Stimulated activated CD4-positive, alpha-beta T cell treated with anti-CD3 and anti-CD28 coated beads, Interleukin-15, amount 100 ng/mL, for 24 hours (primary cell): ENCODE measurements at regions not wholly inside any gene's neighbourhood (a gene's known extent, or its start where the extent isn't known, plus 50 kb on each side); places are given as distances from the start of the nearest gene placed in this dataset.
"Not testable (repeated sequence)": the region's sequence is repeated elsewhere in the genome, so short reads cannot be mapped to it uniquely, and the experiment has no call there.

Experiments
- DNase-seq: peaks from one replicate; pipeline ENCODE4 v3.0.0-alpha.2; 2020

GRCh38 chr7:153723892-153724291, 328.3 kb upstream of the DPP6 start:
- DNase-seq, result not testable (repeated sequence)

- DNase-seq, result not testable (repeated sequence)
These were observed 320.7 kb upstream of the DPP6 start for GRCh38 chr7:153731504-153731903.

DNA sequence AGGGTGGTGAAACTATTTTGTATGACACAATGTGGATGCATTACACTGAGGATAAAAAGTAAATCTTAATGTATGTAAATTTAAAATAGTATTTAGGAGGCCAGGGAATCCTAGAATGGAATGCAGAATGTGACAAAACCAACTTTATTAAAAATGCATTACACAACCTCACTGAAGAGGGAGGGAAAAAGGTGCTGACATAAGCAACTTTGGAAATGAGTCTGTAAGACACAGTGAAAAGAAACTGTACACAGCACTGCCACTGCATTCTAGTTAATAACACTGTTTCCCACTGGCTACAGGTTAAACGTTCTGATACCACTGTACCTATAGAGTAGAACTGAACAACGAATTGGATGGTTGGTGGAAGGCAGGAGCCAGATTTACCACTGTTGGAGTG, 308.8 kb upstream of the DPP6 start:
- not testable (repeated sequence) for DNase-seq

DNA sequence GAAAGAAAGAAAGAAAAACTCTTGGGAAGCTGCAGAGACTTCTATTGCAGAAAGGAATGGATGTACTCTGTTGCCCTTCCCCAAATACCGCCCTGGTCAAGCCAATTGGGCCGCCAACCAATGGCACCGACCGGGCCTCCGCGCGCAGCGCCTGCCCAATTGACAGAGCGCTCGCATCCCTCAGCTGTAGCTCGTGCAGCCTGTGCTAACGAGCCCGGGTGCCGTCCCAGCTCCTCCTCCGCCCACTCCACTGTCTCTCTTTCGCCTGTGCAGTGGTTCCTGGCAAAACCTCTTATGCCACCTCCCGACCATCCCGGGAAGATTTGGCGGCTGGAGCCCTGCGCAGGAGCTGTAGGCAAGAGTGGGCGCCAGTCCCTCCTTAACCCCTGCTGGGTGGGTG, 304.2 kb upstream of the DPP6 start:
- not testable (repeated sequence) for DNase-seq

GRCh38 chr7:153748885-153749284, 303.3 kb upstream of the DPP6 start:
- not testable (repeated sequence) for DNase-seq

DNA sequence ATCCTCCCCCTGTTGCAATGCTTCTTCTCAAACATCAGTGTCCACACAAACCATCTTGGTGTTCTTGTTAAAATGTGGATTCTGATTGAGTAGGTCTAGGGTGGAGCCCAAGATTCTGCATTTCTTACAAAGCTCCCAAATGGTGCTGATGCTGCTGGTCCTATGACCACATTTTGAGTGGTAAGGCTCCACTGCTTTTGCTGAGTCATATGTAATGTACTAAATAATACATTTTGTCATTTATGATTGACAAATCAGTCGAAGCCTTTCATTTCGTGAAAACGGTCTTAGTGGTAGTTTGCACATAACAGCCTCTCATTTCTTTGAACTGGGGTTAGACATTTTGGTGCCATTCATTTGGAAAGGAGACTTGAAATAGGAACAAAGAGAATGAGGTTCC, 286.3 kb upstream of the DPP6 start:
- not testable (repeated sequence) for DNase-seq

DNA sequence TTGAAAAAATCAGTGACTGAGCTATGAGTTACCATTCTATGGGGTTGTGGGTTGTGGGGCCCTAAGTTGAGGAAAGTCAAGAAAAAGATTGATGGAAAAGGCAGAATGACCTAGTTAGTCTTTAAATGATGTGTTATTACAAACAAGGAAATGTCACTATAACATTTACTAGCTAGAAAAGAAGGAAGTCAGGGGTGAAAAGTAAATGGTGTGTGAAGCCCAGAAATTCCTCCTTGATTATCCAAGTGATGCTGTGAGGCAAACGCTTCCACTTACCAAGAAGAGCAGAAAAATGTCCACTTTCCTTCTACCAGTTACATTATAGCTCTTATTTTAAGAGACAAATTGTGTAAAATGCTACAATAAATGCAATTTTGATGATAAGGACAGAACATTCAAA, 285.3 kb upstream of the DPP6 start:
- not testable (repeated sequence) for DNase-seq

GRCh38 chr7:153772966-153773365, 279.2 kb upstream of the DPP6 start:
- no peak for DNase-seq

GRCh38 chr7:153776940-153777339, 275.3 kb upstream of the DPP6 start:
- not testable (repeated sequence) for DNase-seq

- DNase-seq, result not testable (repeated sequence)
These were observed 254.8 kb upstream of the DPP6 start for GRCh38 chr7:153797363-153797762.

- DNase-seq, result no peak
These were observed 244.1 kb upstream of the DPP6 start for GRCh38 chr7:153808117-153808516.

DNA sequence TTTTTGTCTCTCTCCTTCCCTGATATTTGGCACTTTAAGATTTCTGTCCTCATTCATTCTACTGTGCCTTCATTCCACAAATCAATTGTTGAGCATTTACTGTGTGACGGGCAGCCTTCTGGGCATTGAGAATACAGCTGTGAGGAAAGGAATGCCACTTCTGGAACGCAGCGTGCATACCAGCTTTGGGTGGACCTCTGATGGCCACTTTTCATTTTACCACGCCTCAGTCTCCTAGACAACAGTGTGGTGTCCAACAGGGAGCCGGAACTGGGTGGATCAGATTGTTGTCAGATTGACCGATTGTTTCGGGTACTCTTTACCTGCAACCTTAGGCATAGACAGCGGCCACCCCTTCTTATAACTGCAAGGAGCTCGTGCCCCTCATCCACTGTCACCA, 222.7 kb upstream of the DPP6 start:
- DNase-seq, result no peak

DNA sequence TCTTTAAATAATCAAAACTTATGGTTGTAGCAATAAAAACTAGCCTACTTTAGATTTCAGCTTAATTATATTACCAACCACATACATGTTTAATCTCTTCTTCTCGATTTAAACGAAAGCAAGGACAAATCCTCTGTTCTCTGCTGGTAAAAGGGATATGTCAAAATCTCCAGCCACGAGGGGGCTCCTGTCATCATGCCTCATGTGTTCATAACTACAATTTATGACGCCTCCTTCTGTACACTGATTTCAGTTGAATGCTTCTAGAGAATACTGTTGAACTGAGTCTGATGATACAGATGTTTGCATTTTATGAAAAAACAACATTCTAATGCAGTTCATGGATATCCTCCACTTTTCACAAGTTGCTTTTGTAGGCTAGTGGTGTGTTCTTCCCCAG, 220.0 kb upstream of the DPP6 start:
- no peak for DNase-seq

- DNase-seq, result no peak
These were observed 217.1 kb upstream of the DPP6 start for GRCh38 chr7:153835103-153835502.

DNA sequence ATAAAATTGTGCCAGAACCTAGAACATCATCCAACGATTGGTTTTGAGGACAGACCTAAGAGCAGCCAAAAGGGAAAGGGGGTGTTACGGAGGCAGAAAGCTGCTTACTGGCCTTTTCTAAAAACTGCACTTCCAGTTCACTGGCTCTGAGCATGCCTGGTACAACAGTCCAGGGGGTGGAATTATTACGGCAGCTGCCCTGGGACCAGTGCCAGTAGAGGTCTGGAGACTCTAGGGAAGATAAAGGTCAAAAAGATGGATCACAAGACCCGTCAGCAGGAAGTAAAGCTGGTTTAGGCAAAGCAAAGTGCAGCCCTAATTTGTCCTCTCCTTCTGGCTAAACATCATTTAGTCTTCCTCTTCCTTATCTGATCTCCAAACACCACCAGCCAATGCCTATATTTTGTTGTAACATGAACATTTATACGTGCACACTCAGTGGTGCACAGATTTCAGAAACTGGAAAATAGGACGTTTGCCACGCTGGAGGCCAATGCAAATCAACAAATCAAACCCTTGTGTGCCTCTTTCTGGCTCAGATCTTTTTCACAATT, 216.4 kb upstream of the DPP6 start:
- no peak for DNase-seq

DNA sequence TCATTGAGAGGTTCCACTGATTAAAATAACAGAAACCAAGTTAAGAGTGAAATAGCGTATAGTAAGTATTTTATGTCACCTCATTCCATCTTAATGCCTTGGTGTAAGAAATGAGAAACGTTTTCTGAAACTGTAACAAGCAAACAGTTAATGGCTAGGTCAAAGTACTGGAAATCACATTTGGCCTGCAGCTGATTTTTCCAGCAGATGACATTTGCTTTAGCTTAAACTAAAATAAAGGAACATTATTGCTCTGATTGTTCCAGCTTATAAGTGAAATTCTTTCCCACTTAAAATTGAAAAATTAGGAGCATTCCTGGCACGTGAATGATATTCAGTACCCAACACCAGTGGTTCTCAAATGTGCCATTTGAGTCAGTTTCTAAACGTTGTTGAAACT, 213.6 kb upstream of the DPP6 start:
- no peak for DNase-seq

DNA sequence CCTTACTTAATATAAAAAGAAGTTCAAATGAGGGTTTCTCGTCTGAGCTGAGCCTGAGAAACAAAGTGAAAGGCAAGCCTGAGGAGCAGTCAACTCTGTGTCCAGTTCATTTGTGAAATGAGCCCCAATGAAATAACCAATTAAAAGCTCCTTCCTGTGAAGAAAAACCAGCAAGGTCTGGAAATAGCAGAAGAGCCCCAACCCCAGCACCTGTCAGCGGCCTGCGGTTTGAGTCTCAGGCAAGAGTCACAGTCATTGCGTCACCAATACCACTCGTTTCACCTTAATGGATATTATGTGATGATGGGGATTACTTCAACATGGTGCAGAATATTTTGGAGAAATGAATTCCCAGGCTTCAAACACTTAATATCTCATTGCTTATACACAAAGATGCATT, 211.3 kb upstream of the DPP6 start:
- no peak for DNase-seq

GRCh38 chr7:153847828-153848227, 204.4 kb upstream of the DPP6 start:
- no peak for DNase-seq

DNA sequence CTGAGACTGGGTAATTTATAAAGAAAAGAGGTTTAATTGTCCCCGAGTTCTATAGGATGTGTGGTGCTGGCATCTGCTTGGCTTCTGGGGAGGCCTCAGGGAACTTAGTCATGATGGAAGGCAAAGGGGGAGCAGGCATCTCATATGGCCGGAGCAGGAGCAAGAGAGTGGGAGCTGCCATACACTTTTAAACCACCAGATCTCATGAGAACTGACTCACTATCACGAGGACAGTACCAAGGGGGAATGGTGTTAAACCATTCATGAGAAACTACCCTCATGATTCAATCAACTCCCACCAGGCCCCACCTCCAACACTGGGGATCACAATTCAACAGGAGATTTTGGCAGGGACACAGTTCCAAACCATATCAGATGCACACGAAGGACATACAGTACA, 199.9 kb upstream of the DPP6 start:
- no peak for DNase-seq

DNA sequence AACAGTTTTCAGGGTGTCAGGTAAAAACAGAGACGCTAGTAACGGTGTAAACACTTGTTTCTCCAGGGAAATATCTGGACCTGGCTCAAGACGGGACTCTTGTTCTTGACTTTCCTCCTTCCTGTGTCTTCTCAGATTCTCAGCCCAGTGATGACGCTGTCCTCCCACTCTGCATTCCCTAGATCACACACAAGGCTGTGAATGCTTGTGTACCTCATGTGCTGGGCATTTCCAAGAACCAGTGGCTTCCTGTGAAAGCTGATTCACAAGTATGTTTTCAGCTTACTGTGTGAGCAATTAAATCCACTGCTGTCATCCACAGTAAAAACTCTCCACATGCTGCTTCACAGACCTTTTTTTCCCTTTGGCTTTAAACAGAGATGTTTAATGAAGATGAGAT, 193.8 kb upstream of the DPP6 start:
- no peak for DNase-seq

DNA sequence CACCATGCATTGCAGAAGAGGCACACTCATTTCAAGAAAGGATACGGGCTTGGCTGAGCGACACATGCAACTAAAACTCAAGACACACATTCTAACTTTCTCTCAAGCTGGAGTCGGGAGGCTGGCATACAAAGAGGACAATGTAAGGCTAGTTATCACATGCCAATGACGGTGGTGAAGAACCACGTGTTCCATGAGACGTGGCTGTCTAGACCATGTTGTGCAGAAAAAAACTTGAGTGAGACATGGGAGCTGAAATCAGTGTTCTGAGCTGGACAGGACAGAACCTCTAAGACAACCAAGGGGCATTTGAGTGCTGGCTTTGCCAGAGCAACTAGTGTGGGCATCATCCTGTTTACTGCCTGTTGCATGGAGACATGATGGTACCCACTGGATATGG, 193.0 kb upstream of the DPP6 start:
- DNase-seq, result no peak

DNA sequence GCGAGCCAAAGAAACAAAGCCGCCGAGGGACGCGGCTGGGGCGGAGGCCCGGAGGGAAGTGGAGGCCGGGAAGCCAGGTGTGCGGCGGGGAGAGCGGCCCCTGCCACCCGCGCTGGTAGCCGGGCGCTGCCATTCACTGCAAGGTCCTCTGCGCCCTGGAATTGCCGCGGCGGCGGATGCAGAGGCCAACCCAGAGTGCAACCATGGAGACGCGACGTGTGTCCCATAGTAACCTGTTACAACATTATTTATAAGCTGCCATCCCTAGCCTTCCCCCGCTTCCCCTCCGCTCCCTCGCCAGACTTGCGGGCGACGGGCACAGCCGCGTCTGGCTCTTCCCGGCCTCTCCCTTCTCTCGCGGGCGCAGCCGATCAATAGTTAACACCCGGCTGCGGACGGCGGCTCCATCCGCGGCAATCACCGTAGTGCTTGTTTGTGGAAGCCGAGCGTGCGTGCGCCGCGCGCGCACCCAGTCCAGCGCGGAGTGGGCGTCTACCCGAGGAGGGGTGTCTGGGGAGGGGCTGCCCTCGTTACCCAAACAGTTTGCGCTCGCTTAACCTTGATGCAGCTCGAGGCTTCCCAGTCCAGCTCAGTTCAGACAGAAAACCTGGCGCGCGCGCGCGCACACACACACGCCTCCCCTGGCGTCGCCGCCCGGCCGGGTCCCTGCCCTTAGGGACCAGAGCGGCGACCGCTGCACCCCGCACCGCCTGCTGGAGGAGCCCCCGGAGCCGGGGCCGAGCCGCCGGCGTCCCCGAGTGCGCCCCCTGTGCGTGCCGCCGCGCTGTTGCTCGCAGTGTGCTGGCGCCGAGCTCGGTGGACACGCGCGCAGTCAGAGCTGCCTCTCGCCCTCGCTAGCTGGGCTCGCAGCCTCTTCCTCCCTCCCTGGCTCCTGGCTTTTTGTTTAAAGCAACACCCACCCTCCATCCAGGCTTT, 165.4 kb upstream of the DPP6 start:
- DNase-seq, result no peak

DNA sequence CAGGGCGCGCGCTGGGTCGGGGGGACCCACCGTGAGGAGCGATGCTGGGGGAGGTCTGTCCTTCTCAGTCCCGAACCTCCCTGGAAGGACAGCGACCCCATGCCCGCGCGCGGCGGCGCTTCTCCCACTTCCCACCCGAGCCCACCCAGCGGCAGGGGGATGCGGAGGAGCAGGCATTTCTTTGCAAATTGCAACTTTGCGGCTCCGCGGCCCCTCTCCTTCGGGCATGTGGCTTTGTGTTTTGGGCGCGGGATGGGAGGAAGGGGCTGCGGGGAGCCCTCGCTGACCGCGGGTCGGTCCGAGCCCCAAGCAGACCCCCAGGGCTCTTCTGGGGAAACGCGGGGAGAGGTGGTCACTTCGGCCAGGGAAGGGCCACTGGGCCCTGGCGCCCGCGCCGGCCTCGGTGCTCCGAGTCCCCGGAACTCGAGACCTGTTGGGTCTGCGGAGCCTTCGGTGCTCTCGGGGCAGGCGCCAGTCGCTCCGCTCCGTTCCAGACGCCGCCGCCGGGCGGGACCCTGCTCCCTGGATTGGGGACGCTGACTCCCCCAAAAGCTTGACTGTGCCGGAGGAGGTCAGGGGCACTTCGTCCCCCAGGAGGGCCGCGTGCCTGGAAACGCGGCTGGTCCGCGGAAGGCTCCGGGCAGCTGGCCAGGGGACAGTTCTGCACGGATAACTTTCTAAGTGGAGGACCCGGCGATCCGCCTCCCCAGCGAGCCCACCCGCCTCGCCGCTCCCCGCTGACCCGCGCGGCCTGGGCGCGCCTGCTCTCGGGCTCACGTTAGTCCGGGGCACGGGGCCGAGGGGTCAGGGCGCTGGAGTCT, 164.2 kb upstream of the DPP6 start:
- DNase-seq, result no peak

DNA sequence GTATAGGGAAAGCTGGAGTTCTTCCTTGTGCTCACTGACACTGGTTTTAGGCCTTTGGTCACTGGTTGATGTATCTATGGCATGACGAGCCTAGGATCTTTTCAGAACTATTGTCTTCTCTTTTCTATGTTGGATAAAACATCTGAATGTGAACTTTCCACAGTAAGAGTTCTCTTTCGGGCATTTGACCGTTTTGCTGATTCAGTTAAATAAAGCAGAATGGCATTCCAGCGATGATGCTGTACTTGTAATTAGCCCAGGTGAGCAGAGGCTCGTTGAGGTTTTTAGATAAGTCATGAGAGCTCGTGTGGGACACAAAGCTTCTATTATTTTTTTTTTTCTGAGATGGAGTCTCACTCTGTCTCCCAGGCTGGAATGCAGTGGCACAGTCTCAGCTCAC, 160.2 kb upstream of the DPP6 start:
- DNase-seq, result no peak
